Uterus (tissue), 2 donors: ENCODE measurements at regions not wholly inside any gene's neighbourhood (a gene's known extent, or its start where the extent isn't known, plus 50 kb on each side); places are given as distances from the start of the nearest gene placed in this dataset.

Experiments
- POLR2A ChIP-seq, 2 donors: fragments of 450-650 bp; IDR thresholded peaks; one replicate each; pipeline ENCODE4 v1.6.1; 2016; ENCODE audit warnings: antibody characterized with exemption in 2 of 2, mild to moderate bottlenecking in 1 of 2, moderate library complexity in 1 of 2
- TF ChIP-seq, protein P1 (sequence below), 4 experiments: fragments of 200-600 bp in 2 of 4; fragments of 450-650 bp in 2 of 4; sonication (generic) in 2 of 4; IDR thresholded peaks; one replicate each; pipeline ENCODE4 v1.5.1; 2016 to 2019; ENCODE audit warnings: antibody characterized with exemption in 4 of 4, mild to moderate bottlenecking in 2 of 4, moderate library complexity in 1 of 4

DNA sequence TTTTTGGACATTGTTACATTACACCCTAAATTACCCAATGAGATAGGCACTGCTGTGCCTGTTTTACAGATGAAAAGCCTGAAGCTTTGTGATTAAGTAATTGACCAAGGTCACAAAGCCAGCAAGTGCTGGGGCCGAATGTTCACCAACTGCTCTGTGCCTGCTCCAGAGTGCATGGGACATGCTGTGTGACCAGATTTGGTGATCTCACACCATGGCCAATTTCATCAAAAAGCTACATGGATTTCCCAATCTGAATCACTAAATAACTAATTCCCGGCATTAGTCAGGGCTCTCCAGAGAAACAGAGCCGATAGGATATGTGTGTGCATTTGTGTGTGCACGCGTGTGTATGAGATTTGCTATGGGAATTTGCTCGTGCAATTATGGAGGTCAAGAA lies 228.3 kb upstream of the ECI2 start:
- TF ChIP-seq, protein P1, sequence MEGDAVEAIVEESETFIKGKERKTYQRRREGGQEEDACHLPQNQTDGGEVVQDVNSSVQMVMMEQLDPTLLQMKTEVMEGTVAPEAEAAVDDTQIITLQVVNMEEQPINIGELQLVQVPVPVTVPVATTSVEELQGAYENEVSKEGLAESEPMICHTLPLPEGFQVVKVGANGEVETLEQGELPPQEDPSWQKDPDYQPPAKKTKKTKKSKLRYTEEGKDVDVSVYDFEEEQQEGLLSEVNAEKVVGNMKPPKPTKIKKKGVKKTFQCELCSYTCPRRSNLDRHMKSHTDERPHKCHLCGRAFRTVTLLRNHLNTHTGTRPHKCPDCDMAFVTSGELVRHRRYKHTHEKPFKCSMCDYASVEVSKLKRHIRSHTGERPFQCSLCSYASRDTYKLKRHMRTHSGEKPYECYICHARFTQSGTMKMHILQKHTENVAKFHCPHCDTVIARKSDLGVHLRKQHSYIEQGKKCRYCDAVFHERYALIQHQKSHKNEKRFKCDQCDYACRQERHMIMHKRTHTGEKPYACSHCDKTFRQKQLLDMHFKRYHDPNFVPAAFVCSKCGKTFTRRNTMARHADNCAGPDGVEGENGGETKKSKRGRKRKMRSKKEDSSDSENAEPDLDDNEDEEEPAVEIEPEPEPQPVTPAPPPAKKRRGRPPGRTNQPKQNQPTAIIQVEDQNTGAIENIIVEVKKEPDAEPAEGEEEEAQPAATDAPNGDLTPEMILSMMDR (IDR thresholded peaks at IDR 0.05): no peak
- TF ChIP-seq POLR2A (IDR thresholded peaks at IDR 0.05): no peak
